ENCODE measurements at regions not wholly inside any gene's neighbourhood (a gene's known extent, or its start where the extent isn't known, plus 50 kb on each side); places are given as distances from the start of the nearest gene placed in this dataset.

DNA sequence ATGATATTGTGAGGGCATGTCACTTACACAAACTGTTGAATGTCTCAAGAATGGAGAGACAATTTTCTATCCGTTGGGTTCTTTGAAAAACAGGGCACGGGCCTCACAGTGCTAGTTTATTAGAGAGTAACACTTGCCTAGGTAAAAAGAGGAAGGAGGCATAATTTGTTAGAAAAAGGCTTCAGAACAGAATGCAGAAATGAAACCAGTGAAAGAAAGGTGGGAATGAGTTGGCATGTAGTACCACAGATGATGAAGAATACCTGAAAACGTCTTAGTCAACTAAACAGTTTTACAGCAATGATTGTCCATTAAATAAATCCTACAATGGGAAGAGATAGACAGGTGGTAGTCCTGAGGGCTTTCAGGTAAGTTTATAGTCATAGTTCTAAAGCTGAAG is 1399.7 kb upstream of the CADM2 start:
- no peak for TF ChIP-seq POLR2AphosphoS5 (IDR thresholded peaks at IDR 0.05; ENCODE audit: borderline replicate concordance, low read depth, low read length)
- no peak for TF ChIP-seq EZH2 (IDR thresholded peaks at IDR 0.05)
- no peak for TF ChIP-seq FOXP2 (optimal IDR thresholded peaks at IDR 0.05; ENCODE audit: control extremely low read depth, extremely low read length, insufficient read depth)
